Right ventricle myocardium inferior (tissue), 1 donor: ENCODE measurements at regions not wholly inside any gene's neighbourhood (a gene's known extent, or its start where the extent isn't known, plus 50 kb on each side); places are given as distances from the start of the nearest gene placed in this dataset.
"Not testable (repeated sequence)": the region's sequence is repeated elsewhere in the genome, so short reads cannot be mapped to it uniquely, and the experiment has no call there.

Source experiments
- ATAC-seq: fragments of 200-7000 bp; cut with Tn5 transposase; one replicate; pipeline ENCODE4 v1.9.1; 2020; ENCODE audit warnings: mild to moderate bottlenecking, moderate library complexity
- DNase-seq: peaks from one replicate; pipeline ENCODE4 v3.0.0; 2021; ENCODE audit errors: missing footprints
- intact Hi-C: fragments of 100-400 bp; cut with DNase I; formaldehyde crosslinking; loops from one replicate; pipeline ENCODE4 v1.11.0; 2022
- donor health status: DM: no; HTN: yes; CAD: no; lungs with severe emphysema.

DNA sequence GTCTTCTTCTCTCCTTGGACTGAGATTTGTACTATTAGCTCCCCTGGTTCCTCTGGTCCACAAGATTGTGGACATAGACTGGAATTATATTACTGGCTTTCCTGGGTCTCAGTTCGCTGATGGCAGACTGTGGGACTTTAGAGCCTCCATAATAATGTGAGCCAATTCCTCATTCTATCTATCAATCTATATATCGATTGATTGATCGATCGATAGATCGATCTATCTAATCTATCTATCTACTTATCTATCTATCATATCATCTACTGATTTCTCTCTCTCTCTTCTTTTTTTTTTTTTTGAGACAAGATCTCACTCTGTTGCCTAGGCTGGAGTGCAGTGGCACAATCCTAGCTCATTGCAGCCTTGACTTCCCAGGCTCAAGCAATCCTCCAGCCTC lies 51.5 kb upstream of the DDR1 start:
- ATAC-seq = no peak
- intact Hi-C loops = no loop called here

DNA sequence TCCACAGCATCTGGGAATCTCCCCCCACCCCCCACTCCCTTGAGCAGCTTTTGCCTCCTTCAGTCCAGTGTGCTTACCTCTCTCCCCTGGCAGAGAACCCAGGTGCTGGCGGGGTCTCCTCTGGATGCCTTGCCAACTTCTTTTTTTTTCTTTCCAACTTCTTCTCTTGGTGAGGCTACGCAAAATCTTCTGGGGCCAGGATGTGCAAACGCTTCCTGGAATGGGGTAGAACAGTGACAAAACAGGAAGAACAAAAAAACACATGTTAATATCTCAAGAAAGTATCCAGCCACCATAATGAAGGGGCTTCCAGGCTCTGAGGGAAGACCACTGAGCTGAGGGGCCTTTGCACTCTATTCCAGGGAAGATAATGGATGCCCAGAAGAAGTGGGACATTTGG lies 53.9 kb upstream of the DDR1 start:
- intact Hi-C loops = no loop called here
- ATAC-seq (no peak), DNase-seq (no peak)

More for the DNA sequence above, 51.5 kb upstream of the DDR1 start:
- DNase-seq = no peak

DNA sequence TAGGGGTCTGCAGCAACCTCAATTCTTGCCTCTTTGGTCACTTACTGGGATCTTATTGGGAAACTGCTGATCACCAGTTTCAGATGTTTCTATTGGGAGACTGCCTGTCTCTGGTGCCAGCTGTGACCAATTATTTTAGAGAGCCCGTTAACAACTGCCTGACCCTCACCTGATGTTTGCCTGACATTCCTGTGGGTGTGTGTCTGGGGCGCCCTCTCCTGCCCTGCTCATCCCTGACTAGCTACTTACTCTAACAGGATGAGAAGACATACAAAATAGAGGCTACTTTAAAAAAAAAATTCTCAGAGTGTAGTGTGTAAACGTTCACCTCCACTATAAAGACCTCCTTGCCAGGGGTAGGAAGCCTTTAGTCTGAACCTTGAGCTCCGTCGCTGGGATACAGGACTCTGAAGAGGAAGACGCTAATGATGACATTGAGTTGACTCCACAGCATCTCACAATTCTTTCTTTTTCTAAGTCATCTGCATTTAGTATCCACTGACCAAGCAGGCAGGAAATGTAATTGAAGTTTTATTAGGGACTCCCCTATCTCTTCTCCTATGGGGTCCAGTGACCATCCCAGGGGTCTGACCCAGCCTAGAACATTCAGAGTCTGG lies 54.6 kb upstream of the DDR1 start:
- DNase-seq (no peak), ATAC-seq (no peak)
- intact Hi-C loops = loop anchor here (2.0 kb wide), 2 partner anchors 85 to 239 kb away; partner anchors contain the start of gene IER3

DNA sequence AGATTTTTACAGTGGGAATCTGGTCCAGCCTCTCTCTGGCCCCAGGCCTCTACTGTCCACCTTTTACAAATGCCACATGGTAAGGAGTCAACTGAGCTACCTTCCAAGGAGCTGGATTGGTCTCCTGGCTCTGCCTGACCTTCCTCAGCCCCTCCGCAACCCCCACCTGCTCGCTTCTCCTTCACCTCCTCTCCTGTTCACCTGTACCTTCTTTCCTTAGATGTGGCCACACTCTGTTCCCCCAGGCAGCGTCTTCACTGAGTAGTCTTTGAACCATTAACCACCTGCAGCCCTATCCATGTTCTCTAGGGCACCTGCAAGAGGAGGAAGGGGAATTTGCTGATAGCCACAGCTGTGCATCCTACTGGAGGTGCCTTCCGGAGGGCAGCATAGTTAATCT lies 55.3 kb upstream of the DDR1 start:
- ATAC-seq (no peak), DNase-seq (no peak)
- intact Hi-C loops = loop anchor here (2.0 kb wide), 2 partner anchors 84 to 240 kb away; partner anchors contain the start of gene IER3

DNA sequence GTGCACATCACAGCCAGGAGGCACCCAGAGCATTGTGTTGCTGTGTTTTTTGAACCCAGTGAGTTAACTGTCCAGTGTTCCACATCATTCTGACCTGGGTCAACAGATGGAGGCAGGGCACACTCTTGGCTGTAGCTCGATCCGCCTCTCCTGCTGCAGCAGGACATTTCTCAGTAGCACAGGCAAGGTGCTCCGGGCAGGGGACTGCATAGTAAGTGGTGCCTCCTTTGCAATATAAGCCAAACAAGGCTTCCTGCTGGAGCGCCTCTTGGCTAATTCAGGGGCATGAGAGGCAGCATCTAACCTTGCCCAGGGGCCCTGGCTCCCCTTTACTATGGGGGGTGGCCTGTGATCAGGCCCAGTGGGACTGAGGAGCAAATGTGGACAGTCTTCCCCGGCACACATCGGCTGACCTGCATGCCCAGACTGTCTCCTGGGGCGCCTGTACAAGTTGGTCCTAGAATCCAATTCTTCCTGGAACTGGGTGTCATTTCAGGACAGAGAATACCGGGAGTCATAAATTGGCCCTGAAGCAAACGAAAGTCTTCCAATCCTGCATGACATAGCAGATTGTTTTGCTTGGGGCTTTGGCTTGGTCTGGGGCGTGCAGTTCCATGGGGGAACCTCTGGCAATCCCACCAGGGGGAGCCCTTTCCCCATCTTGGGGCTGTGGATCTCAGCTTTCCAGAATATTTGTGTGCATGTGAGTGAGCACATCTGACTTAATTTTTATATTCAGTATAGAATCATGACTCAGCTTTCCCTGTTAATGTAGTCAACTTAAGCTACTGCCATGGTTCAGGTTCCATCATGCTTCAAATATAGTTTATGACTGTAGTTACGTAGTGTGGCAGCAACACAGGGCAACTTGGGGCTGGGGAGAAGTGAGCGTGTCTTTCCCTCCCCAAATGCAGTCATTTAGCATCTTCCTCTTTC lies 56.0 kb upstream of the DDR1 start:
- peak; percentile 96 for ATAC-seq
- intact Hi-C loops = loop anchor here (1.0 to 2.0 kb wide), 3 partner anchors 49 to 241 kb away; partner anchors contain the start of gene IER3
- DNase-seq = peak; percentile 91

DNA sequence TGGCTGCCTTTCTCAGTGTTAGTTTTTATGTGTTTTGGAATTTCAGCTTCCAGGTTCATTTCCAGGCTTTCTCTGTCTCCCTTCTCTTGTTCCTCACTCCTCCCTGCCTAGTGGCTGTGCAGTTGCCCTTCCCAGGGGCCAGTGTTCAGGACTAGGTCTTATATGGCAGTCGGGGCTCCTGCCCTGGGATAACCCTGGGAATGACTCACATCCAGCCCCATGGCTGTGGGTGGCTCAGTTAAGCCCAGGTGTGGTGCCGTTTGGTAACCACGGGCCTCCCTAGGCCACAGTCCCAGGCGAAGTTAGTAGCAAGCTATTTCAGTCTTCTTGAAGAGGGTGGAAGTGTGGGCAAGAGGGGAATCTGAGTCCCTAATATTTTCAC lies 57.4 kb upstream of the DDR1 start:
- ATAC-seq = no peak

DNA sequence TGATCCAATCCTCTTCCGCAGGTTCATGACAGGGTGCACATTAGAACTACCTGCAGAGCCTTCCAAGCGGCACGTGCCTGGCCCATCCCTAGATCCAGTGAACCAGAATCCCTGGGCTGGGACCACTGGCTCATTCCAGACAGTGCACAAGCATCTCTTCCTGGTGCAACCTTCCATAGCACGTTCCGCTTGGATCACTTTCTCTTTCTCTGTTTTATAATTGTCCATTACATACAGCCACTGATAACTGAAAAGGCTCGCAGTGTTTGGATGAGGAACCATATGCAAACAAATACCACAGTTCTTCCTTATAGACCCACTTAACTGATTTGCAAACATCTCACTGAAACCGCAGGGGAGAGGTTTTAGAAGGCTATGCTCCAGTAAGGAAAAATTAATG lies 59.6 kb upstream of the DDR1 start:
- no peak for ATAC-seq
- intact Hi-C loops = no loop called here
- DNase-seq = no peak

More for the DNA sequence above, 57.4 kb upstream of the DDR1 start:
- intact Hi-C loops = no loop called here
- no peak for DNase-seq

DNA sequence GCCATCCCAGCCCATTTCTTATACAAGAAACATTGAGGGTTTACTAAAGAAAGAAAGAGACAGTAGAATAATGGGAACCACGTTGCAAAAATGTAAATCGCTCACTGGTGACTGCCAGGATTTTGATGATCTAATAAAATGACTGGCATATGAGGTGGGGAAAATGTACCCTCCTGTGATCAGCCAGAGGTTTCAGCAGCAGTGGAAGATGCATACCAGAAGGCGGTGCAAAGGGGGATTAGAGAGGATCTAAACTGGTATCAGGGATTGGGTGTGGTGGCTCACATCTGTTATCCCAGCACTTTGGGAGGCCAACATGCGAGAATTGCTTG lies 60.8 kb upstream of the DDR1 start:
- intact Hi-C loops = no loop called here
- no peak for ATAC-seq
- DNase-seq = no peak

DNA sequence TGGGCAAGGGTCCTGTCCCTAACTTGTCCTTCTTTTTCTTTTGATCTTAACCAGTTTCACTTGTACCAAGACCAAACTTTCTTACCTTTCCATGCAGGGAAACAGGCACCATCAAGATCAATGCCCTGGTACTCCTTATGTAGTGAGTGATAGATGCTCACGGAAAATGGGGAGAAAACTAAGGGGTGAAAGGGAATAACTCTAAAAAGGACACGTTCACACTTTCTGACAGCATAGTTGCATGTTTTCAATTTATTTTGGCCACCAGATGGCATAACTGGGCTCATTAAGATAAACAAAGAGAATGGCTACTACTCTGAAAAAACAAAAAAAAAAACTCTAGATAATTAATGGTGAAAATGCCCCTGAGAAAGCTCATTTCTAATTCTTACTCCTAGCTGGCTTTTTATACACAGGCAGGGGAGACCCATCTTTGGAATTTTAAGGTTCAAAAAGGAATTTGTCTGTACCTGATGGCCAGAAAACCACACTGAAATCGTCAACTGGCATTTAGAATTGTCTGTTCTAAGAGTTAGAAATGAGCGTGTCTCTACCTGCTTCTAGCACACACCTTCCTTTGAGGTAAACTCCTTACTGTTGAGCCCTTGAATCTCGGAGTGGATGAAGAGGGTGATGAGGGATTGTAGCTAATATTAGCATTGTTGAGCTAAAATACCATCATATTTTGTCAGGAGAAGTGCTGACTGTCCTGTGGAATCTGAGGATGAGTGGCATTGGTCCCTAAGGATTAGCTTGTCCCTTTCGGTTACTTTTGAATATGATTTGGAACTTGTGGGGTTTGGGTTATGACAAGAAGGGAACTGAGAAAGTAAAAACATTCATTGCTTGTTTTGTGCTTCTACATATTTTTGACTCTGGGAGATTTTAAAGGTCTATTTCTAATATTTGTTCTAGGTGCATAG lies 62.2 kb upstream of the DDR1 start:
- ATAC-seq (no peak), DNase-seq (no peak)
- intact Hi-C loops = no loop called here

DNA sequence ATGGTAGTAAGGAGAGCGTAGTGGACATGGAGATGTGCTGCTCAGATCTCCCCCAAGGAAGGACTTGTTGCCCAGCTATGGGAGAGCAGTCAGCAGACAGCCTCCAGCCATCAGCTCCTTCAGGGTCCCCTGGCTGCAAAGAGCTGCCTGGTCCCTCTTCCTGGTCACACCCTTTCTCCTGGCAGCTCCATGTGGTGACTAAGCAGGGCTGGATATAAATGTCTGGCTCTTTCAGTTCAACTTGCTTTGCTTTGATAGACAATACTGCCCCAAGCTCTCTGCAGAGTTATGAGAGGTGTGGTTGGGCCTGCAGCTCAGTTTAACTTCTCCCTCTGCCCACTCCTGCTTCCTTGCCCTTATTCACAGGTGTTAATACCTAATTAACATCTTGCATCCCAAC lies 64.1 kb upstream of the DDR1 start:
- intact Hi-C loops = no loop called here
- DNase-seq (no peak), ATAC-seq (peak; percentile 78)

DNA sequence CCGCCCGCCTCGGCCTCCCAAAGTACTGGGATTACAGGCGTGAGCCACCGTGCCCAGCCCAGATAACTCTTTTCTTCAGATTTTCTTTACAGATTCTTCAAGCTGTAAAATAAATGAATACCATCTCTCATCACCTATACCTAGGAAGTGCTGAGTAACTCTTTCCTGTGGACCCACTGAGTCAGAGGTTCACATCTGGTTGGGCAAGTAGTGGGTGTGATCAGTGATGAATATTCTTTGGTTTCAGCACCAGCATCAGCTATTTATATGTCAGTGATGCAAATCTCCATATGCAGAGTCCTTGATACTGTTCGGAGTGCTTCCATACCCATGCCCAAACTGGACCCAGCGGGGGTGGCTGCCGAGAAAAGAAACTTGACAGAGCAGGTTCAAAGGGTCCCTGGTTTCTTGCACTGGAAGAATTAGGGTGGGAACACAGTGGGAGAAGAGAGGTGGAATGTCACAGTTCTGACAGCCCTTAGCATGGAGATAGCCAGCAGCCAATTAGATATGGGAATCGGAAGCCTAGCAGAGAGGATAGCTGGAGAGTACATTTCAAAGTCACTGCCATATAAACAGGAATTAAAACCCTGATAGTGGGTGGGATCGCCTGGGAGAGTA lies 64.9 kb upstream of the DDR1 start:
- no peak for DNase-seq
- no peak for ATAC-seq
- intact Hi-C loops = no loop called here

DNA sequence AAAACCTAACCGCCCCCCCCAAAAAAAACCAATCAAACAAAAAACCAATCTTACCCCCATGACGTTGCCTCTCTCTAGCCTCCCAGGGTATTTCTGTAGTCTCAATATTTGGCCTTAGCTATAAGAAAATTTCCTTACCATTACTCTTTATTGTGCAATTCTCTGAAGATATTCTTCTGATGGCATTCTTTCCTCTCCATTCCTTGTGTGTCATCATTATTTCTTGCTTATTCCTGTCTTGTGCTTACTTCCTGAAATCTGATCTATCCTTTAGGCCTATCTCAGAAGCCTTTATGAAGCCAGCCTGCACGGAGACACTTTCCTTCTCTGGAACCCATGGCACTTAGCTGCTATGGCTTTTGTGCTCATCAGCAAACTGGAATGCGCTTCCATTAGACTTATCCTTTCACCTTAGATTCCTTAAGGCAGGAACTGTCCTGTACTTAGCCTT lies 65.9 kb upstream of the DDR1 start:
- ATAC-seq (no peak), DNase-seq (no peak)
- intact Hi-C loops = no loop called here

DNA sequence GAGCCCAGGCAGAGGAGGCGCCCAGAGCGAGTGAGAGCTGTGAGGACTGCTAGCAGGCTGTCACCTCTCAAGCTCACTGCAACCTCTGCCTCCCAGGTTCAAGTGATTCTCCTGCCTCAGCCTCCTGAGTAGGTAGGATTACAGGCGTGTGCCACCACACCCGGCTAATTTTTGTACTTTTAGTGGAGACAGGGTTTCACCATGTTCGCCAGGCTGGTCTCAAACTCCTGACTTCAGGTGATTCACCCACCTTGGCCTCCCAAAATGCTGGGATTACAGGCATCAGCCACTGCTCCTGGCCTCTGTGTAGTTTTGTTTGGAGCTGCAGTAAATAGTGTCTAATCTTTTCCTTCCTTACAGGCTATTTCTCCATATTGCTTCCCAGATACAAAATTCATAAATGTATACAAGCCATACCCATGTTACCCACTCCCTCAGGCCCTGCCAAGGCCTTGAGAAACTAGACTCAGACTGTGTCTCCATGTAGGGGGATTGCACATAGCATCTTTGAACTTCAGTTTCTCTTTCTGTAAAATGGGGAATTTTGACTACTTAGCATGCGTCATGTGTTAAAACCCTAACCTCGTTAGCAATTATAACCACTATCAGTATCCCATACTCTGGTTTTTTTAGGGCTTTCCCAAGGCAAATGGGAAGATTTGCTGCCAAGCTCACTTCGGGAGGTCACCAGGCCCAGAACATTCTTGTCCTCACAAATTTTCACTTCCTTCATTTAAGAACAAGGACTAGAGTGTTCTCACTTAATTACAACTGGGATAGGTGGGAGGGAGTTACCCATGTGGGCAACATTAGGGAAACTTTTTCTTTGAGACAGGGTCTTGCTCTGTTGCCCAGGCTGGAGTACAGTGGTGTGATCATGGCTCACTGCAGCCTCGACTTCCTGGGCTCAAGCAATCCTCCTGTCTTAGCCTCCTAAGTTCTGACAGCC lies 67.3 kb upstream of the DDR1 start:
- ATAC-seq (no peak), DNase-seq (no peak)
- intact Hi-C loops = no loop called here

DNA sequence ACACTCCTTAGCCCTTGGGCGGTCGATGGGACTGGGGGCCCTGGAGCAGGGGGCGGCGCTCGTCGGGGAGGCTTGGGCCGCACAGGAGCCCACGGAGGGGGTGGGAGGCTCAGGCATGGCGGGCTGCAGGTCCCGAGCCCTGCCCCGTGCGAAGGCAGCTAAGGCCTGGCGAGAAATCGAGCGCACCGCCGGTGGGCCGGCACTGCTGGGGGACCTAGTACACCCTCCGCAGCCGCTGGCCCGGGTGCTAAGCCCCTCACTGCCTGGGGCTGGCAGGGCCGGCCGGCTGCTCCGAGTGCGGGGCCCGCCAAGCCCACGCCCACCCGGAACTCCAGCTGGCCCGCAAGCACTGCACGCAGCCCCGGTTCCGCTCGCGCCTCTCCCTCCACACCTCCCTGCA lies 68.0 kb upstream of the DDR1 start:
- DNase-seq, ATAC-seq: not testable (repeated sequence)

DNA sequence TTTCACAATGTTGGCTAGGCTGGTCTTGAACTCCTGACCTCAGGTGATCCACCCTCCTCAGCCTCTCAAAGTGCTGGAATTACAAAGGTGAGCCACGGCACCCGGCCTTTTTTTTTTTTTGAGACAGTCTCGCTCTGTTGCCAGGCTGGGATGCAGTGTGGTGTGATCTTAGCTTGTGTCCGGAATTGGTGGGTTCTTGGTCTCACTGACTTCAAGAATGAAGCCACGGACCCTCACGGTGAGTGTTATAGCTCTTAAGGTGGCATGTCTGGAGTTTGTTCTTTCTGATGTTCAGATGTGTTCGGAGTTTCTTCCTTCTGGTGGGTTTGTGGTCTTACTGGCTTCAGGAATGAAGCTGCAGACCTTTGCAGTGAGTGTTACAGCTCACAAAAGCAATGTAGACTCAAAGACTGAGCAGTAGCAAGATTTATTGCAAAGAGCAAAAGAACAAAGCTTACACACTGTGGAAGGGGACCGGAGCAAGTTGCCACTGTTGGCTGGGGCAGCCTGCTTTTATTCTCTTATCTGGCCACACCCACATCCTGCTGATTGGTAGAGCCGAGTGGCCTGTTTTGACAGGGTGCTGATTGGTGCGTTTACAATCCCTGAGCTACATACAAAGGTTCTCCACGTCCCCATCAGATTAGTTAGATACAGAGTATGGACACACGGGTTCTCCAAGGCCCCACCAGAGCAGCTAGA lies 69.1 kb upstream of the DDR1 start:
- DNase-seq, ATAC-seq, intact Hi-C loops: not testable (repeated sequence)

More for the DNA sequence above, 68.0 kb upstream of the DDR1 start:
- intact Hi-C loops = not testable (repeated sequence)

DNA sequence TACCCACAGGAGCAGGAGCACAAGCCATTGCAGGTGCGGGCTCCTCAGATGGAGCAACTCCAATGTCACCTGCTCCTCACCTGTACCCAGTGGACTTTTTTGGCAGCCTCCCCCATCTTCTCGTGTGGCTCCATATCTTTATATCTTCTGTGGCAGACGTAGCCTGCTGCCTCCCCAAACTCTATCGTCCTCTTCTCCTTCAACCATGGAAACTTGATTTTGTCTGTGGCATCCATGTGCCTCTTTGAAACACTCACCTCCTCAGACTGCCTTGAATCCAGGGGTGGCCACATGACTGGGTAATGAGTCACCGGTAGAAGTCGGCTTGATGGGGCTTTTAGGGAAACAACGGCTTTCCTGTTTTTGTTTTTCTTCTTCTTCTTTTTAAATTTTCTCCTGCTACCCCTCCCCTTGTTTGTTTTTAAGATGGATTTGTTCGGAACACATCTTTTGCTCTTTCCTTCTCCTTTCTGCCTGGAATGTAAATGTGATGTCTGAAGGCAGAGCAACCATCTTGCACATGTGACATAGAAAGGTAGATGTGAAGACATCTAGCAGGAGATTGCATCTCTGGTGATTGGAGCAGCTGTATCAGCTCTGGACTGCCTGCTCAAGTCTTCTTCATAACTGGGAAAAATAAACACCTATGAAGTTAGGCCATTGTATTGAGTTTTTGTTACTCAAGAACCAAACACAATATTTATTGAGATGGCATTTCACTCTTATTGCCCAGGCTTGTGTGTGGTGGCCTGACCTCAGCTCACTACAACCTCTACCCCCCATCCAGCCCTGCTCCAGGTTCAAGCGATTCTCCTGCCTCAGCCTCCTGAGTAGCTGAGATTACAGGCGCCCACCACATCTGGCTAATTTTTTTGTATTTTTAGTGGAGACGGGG lies 69.9 kb upstream of the DDR1 start:
- DNase-seq (no peak), ATAC-seq (no peak)
- intact Hi-C loops = no loop called here
